VCaP (cell line): ENCODE measurements at regions not wholly inside any gene's neighbourhood (a gene's known extent, or its start where the extent isn't known, plus 50 kb on each side); places are given as distances from the start of the nearest gene placed in this dataset.

Experiments used
- H3K27ac ChIP-seq: fragments of 450-650 bp; 2 replicates; pipeline ENCODE4 v1.5.1; 2017
- CTCF ChIP-seq: fragments of 450-650 bp; conservative IDR thresholded peaks from 2 replicates; pipeline ENCODE4 v1.5.1; 2017; ENCODE audit warnings: mild to moderate bottlenecking, moderate library complexity

- no peak for TF ChIP-seq CTCF
Observed at GRCh38 chr14:87152693-87153092, 840.3 kb downstream of the GALC start.

DNA sequence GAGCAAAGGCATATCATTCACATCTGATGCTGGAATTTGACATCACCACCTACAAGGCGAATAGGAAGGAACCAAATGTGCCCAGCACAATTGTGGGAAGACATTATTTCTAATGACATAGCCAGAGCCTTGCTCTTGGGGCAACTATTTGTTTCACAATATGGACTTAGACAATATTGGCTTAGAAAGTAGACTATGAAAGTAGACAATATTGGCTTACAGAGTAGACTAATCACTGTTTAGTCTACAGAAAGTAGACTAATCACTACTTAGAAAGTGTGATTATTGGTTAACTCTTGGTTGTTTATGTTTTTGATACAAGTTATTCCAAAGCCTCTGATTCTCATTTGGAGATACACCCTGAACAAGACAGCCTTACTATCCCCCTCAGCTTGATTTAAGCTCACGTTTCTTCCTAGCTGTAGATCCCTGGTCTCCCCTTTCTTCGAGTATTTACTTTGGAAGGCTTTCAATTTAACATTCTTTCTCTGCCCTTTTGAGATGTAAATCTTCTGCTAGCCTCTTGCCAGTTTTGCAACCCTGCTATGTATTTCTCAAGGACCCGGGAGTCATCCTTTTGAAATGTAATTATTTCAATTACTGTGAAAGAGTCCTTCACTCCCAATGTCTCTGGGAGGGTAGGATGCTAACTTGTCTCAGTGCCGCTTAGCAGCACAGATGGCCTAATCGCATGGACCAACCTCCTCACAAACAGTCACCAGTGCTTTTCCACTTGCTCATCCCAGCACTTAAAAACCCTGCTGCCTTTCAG, 843.2 kb downstream of the GALC start:
- TF ChIP-seq CTCF, result no peak
- H3K27ac ChIP-seq, result no peak overlapping the region

More at GRCh38 chr14:87152693-87153092, 840.3 kb downstream of the GALC start:
- no peak overlapping the region for H3K27ac ChIP-seq

DNA sequence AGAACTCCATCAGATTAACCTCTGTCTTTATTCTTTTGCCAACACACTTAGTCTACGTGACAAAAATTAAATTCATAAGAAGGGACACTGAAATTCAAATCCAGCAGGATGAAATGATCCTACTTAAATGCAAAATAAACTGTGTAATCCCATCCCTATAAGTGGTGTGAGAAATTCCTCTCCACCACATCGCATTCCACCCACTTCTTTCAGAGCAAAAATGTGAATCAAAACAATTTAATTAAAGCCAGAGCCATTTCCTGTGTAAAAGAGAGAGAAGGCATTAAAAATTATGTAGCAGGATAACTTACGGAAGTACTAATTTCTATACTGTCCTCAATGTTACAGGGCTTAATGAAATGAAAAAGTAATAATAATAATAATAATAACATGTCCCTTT, 844.3 kb downstream of the GALC start:
- no peak for TF ChIP-seq CTCF
- no peak overlapping the region for H3K27ac ChIP-seq

GRCh38 chr14:87142551-87143211, 850.3 kb downstream of the GALC start:
- TF ChIP-seq CTCF, result no peak
- H3K27ac ChIP-seq, result no peak overlapping the region

- TF ChIP-seq CTCF, result no peak
- no peak overlapping the region for H3K27ac ChIP-seq
Observed at GRCh38 chr14:87141801-87142200, 851.2 kb downstream of the GALC start.

DNA sequence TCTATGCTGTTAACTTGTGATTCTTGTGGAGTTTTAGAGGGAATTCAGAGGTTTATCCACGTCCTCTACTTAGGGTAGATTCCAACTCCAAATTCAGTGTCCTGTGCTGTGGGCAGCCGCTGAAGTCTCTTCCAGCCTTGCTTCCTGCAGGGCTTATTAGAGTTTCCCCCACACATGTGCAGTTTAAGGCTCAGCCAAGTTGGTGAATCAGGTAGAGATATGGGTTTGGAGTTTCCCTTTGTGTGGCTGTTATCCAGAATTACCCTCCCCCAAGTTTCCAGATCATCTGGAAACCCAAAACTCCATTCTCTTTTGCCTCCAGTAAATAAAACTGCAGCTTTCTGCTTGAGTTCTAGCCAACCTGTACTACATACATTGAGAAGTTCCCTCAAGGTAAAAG, 853.7 kb downstream of the GALC start:
- TF ChIP-seq CTCF, result no peak
- H3K27ac ChIP-seq, result no peak overlapping the region

GRCh38 chr14:87133073-87133801, 859.7 kb downstream of the GALC start:
- TF ChIP-seq CTCF, result no peak

More at GRCh38 chr14:87133073-87133801, 859.7 kb downstream of the GALC start:
- H3K27ac ChIP-seq, result no peak overlapping the region
